ENCODE measurements at regions not wholly inside any gene's neighbourhood (a gene's known extent, or its start where the extent isn't known, plus 50 kb on each side); places are given as distances from the start of the nearest gene placed in this dataset.

GRCh38 chr10:108064746-108065260 lies 900.3 kb upstream of the SORCS1 start:
- TF ChIP-seq CTCF (IDR thresholded peaks at IDR 0.05; ENCODE audit: low read length) (no peak), EZH2 (IDR thresholded peaks at IDR 0.05; ENCODE audit: borderline replicate concordance, low read length) (no peak)

Measured in OCI-LY1 (cell line).